NCI-H2171 treated with DMSO at 0.1 percent for 48 hours (cell line): ENCODE measurements at regions not wholly inside any gene's neighbourhood (a gene's known extent, or its start where the extent isn't known, plus 50 kb on each side); places are given as distances from the start of the nearest gene placed in this dataset.

Experiments
- DNase-seq: peaks from one replicate; lab custom pipeline; 2025; lab: John Stamatoyannopoulos, UW

GRCh38 chr17:33352526-33352925 is 59.4 kb upstream of the ASIC2 start:
- no peak for DNase-seq

DNA sequence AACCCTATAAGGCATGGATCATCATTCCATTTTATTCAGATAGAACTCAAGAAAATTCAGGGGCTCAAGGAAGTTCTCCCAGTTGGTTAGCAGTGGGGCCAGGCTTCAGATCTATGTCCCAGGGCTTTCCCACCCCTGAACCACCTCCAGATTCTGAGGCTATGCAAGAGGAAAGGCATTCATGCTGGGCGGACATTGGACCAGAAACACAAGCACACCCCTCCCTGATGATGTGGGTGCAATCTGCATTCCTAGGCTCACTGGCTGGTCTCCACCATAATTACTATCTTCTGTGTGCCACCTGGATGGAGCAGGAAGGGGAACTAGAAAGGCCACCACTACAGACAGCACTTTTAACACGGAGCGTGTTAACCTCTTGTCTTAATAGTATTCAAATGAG is 63.2 kb upstream of the ASIC2 start:
- DNase-seq: no peak

GRCh38 chr17:33363475-33363874 is 70.4 kb upstream of the ASIC2 start:
- DNase-seq: no peak

DNA sequence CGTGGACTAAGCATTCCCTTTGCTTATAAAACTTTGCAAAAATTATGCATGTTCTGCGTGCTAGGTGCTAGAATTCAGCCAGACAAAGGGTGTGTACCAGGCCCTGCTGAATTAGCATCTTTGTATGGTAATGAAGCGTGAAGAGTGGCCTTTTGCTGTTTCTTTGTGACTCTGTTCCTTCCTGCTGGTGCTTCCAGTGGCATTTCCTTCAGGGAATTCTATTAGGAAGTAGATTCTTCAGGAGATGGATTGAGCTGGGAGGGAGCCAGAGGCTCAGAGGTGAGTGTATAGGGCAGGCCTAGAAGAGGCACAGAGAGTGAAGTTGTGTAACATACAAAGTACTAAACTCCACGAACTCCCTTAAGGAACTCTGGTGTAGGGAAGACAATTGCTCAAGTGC is 73.9 kb upstream of the ASIC2 start:
- DNase-seq: no peak

GRCh38 chr17:33369149-33369548 is 76.1 kb upstream of the ASIC2 start:
- no peak for DNase-seq

DNA sequence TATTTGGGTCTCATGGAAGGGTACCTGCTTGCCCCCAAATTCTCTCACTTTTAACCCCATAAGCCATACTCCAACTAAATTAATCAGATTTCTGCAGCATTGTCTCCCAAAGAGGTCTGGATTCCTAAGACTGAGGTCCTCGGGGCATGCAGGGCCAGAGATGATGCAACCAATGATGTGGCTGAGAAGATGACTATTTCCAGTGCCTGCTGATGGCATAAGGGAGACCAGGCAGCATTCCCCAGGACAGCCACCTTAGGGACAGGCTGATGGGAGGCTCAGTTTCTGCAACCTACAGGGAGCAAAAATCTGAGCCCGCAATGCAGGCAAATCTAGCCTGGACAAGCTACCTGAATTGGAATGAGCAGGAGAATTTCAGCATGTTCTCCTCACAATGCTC is 76.8 kb upstream of the ASIC2 start:
- DNase-seq: no peak

DNA sequence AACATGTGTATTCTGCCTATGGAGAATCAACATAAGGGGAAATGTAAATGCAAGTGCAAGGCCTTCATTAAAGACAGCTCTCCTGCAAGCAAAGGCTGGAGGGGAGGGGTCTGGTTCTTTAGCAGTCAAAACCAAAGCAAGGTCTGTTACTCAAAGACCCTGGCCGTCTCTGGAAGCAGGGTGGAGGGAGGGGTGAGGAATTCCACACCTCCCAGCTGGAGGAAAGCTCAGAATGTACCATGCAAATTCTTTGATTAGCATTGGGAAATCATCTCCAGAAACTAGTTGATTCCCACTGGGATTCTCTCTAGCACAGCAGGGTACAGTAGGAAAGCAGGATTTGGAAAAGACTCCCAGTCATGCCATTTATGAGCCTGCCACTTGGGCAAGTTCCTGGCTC is 77.3 kb upstream of the ASIC2 start:
- DNase-seq: no peak

- no peak for DNase-seq
Measured at GRCh38 chr17:33371377-33371776, 78.3 kb upstream of the ASIC2 start.

- no peak for DNase-seq
Measured at GRCh38 chr17:33373273-33373672, 80.2 kb upstream of the ASIC2 start.

GRCh38 chr17:33375103-33375502 is 82.0 kb upstream of the ASIC2 start:
- DNase-seq: no peak

DNA sequence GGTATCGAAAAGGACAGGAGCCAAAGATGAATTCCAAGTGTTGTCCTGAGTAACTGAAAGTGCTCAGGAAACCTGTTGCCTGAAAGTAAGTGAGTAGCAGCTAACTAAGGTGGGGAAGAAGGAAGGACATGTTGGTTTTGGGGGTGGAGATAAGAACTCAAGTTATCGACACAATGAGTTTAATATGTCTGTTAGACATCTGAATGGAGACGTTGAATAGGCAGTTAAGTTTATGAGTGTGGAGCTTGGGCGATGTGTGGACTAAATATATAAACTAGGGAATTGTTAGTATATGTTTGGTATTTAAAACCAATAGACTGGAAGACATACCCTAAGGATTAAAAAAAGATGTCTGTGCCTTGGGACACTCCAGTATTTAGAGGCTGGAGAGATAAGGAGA is 82.7 kb upstream of the ASIC2 start:
- no peak for DNase-seq

- DNase-seq: no peak
Measured at GRCh38 chr17:33377837-33378595, 84.9 kb upstream of the ASIC2 start.

GRCh38 chr17:33381201-33381600 is 88.1 kb upstream of the ASIC2 start:
- DNase-seq: no peak

- no peak for DNase-seq
Measured at GRCh38 chr17:33383488-33384023, 90.5 kb upstream of the ASIC2 start.

GRCh38 chr17:33385133-33385532 is 92.0 kb upstream of the ASIC2 start:
- DNase-seq: no peak

DNA sequence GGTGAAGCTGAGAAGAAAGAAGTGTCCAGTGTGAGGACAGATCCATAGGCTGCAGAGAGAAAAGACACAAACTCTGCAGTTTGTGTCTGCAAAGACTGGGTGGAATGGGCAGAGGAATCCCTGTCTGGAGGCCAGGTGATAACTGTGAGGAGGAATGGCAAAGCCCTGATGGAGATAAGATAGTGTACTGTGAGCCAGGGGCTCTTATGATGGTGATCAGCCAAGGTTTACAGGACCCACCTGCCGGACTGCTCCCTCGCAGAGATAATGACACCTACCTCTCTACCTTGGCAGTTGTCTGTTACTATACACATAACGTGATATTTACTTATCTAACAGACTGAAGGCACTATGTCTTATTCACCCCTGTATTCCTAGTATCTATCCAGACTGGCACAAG is 92.6 kb upstream of the ASIC2 start:
- no peak for DNase-seq

- no peak for DNase-seq
Measured at GRCh38 chr17:33387406-33387805, 94.3 kb upstream of the ASIC2 start.

DNA sequence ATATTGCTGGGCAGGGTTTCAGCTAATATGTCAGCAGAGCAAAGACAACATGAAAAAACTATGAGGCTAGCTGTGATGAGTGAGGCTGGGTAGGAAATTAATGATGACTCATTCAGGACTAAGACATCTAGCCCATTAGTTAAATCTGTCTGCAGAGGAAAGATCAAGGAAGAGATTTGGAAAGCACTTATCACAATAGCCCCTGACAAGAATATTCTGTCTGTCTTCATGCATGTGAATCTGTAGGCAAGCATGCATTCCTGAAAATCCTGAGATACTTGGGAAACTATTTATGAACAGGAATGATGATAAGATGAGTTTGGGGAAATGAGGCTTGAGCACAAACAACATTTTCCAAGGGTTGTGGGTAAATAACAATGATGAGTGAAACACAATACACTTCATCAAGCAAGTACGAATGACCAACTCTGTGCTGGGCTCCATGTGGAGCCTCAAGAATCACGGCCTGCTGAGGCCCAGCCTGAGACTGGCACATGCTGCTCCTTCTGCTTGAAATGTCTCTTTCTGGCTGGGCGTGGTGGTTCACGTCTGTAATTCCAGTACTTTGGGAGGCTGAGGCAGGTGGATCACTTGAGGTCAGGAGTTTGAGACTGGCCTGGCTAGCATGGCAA is 96.5 kb upstream of the ASIC2 start:
- no peak for DNase-seq

DNA sequence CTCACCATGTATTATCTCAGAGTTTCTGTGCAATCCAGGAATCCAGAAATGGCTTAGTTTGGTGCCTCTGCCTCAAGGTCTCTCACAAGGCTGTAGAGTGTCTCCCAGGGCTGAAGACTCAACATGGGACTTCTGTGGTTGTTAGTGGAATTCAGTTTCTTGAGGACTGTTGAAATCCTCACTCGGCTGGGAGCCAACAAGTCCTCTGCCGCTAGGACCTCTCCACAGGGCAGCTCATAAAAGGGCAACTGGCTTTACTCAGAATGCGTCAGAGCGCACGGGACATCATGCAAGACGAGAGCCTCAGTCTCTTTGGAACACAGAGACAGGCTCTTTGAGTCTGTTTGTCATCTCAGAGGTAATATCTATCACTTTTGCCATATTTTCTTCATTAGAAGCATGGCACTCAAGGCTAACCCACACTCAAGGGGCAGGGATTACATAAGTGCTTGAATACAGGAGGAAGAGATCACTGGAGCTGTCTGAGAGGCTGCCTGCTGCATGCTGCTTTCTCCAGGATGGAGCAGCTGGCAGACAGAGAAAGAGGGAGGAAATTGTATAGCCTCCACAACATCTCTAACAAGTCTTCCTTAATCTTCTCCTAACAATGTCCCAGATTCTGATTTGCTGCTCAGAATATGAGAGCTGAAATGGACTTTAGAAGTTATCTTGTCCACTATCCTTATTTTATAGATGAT is 97.5 kb upstream of the ASIC2 start:
- DNase-seq: no peak

- no peak for DNase-seq
Measured at GRCh38 chr17:33396818-33397217, 103.7 kb upstream of the ASIC2 start.

DNA sequence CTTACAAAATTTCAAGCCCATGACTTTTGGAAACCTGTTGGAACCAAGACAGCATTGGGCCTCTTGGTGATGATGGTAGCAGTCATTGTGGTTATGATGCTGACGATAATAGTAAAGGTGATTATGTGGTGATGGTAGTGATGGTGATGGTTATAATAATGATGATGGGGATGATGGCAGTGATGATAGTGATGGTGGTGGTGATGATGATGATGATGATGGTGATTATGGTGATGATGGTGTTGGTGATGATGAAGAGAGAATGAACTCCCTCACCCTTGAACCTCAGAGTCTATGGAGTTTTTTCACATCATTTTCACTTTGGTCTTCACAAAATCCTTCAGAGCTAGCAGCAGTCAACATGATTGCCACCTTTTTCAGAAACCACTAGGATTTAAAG is 105.3 kb upstream of the ASIC2 start:
- DNase-seq: no peak

DNA sequence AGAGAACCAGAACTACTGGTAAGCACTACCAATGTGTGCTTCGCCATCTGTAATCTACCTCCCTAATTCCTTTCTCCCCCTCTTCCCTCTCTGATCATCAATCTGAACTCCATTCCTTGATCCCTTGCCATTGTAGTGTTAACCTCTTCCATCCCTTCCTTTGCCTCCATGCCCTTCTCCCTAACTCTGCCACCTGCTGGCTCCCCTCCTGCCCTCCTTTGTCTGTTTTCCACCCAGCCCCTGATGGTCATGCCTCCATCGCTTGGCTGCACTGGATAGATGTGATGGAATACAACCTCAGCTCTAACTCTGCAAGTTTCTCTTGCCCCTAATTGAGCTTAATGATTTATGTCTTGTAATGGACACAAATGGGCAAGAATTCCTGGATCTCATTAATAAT is 108.2 kb upstream of the ASIC2 start:
- no peak for DNase-seq

DNA sequence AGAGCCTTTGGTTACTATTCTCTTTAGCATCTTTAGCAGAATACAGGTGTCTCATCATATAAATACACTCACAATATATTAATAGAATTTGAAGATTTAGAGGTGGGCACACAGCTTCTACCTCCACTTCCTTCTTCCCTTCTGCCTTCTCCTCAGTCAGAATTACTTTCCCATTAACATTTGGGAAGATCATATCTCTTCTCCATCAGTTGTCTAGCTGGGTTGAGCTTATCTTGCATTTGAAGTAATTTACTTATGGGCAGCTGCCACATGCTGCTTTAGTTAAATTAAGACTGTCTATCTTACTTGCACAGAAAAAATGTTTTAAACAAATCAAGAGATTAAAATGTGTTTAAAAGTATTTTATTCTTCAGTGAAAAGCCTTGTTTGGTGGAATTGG is 110.1 kb upstream of the ASIC2 start:
- no peak for DNase-seq
